ENCODE measurements at regions not wholly inside any gene's neighbourhood (a gene's known extent, or its start where the extent isn't known, plus 50 kb on each side); places are given as distances from the start of the nearest gene placed in this dataset.

- DNase-seq (ENCODE audit: low spot score) = no peak
Observed at GRCh38 chr5:167643631-167644280, 647.7 kb upstream of the WWC1 start.

- DNase-seq (ENCODE audit: low spot score) = no peak
Observed at GRCh38 chr5:167644619-167645018, 646.8 kb upstream of the WWC1 start.

GRCh38 chr5:167649471-167649870 is 642.0 kb upstream of the WWC1 start:
- no peak for DNase-seq (ENCODE audit: low spot score)

GRCh38 chr5:167652690-167653089 is 638.8 kb upstream of the WWC1 start:
- no peak for DNase-seq (ENCODE audit: low spot score)

- DNase-seq (ENCODE audit: low spot score) = no peak
Observed at GRCh38 chr5:167653645-167654106, 637.8 kb upstream of the WWC1 start.

- DNase-seq (ENCODE audit: low spot score) = no peak
Observed at GRCh38 chr5:167657016-167657415, 634.4 kb upstream of the WWC1 start.

- no peak for DNase-seq (ENCODE audit: low spot score)
Observed at GRCh38 chr5:167658889-167659288, 632.6 kb upstream of the WWC1 start.

GRCh38 chr5:167661605-167662004 is 629.8 kb upstream of the WWC1 start:
- DNase-seq (ENCODE audit: low spot score) = no peak

- DNase-seq (ENCODE audit: low spot score) = no peak
Observed at GRCh38 chr5:167664222-167664804, 627.1 kb upstream of the WWC1 start.

- DNase-seq (ENCODE audit: low spot score) = no peak
Observed at GRCh38 chr5:167665841-167666375, 625.5 kb upstream of the WWC1 start.

GRCh38 chr5:167671176-167671575 is 620.3 kb upstream of the WWC1 start:
- DNase-seq (ENCODE audit: low spot score) = no peak

GRCh38 chr5:167673942-167674341 is 617.5 kb upstream of the WWC1 start:
- DNase-seq (ENCODE audit: low spot score) = no peak

- DNase-seq (ENCODE audit: low spot score) = no peak
Observed at GRCh38 chr5:167678481-167678880, 613.0 kb upstream of the WWC1 start.

GRCh38 chr5:167684251-167684650 is 607.2 kb upstream of the WWC1 start:
- DNase-seq (ENCODE audit: low spot score) = no peak

- no peak for DNase-seq (ENCODE audit: low spot score)
Observed at GRCh38 chr5:167688341-167689130, 602.9 kb upstream of the WWC1 start.

GRCh38 chr5:167694325-167695147 is 596.9 kb upstream of the WWC1 start:
- DNase-seq (ENCODE audit: low spot score) = no peak

GRCh38 chr5:167696558-167697314 is 594.7 kb upstream of the WWC1 start:
- no peak for DNase-seq (ENCODE audit: low spot score)

GRCh38 chr5:167699432-167699831 is 592.0 kb upstream of the WWC1 start:
- DNase-seq (ENCODE audit: low spot score) = no peak

- DNase-seq (ENCODE audit: low spot score) = no peak
Observed at GRCh38 chr5:167701051-167701450, 590.4 kb upstream of the WWC1 start.

GRCh38 chr5:167702014-167702413 is 589.4 kb upstream of the WWC1 start:
- no peak for DNase-seq (ENCODE audit: low spot score)

GRCh38 chr5:167708449-167708848 is 583.0 kb upstream of the WWC1 start:
- no peak for DNase-seq (ENCODE audit: low spot score)

Data from NAMALWA (cell line).